Activated CD4-positive, alpha-beta T cell treated with anti-CD3 and anti-CD28 coated beads, Interleukin-2, amount 50 U/mL, for 48 hours (primary cell): ENCODE measurements at regions not wholly inside any gene's neighbourhood (a gene's known extent, or its start where the extent isn't known, plus 50 kb on each side); places are given as distances from the start of the nearest gene placed in this dataset.

Experiments
- DNase-seq, 2 experiments: peaks; one replicate each; pipeline ENCODE4 v3.0.0-alpha.2; 2020

DNA sequence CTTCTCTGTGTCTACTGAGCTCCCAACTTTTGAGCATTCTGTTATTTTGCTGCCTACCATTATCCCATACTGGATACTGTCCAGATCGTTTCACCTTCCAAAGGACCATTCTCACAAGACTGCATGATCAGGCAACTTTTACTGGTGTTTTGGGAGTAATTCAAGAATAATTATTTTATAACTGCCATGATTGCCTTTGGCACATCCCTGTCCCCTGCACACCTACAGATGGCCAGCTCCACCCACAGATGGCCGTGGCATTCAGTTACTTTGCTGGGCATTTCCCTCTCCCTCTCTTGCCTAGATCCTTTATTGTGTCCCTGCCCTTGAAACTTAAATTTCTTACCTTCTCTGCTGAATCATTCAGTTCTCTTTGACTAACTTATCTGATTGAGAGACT lies 263.9 kb downstream of the DIPK2A start:
- no peak for DNase-seq

DNA sequence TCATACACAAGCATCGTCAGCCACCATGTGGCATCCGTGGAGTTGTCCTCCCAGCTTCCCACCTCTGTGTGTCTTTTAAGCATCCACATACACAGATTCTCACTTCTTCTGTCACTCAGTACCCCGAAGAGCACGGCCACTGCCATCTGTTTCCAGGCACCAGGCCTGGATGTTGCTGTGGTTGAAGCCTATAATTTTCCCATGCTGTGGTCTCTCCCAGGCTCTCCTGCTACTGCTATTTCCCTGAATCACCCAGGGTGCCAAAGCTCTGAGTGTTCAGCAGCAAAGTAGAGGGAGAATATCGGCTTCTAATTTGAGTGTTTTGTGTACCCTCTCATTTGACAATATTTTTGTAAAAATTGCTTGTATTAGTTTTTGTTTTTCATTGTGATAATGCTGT lies 265.7 kb downstream of the DIPK2A start:
- DNase-seq, result no peak

- DNase-seq, result no peak
Measured at GRCh38 chr3:144241404-144241803, 269.8 kb downstream of the DIPK2A start.

- no peak for DNase-seq
Measured at GRCh38 chr3:144242747-144243146, 271.1 kb downstream of the DIPK2A start.

DNA sequence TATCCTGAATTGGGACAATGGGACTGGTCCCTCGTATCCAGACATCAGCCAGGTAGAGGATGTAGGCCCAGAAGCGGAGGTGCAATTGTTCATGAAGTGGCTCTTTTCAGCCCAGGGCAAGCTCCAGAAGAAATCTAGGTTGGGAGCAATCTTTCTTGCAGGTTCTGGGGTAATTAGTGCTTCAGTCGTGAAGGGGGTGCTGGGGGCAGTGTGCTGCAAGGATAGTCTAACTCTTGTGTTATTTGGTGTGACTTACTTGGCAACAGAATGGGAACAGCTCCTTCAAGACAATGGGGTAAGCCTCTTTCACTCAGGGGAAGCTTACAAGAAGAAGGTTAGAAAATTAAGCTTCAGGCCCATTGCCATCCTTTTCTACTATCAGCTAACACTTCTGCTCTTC lies 273.0 kb downstream of the DIPK2A start:
- peak in 1 of 2 experiments; percentile 0 for DNase-seq

GRCh38 chr3:144252896-144253295 lies 281.3 kb downstream of the DIPK2A start:
- DNase-seq, result no peak

- no peak for DNase-seq
Measured at GRCh38 chr3:144257381-144257780, 285.8 kb downstream of the DIPK2A start.

DNA sequence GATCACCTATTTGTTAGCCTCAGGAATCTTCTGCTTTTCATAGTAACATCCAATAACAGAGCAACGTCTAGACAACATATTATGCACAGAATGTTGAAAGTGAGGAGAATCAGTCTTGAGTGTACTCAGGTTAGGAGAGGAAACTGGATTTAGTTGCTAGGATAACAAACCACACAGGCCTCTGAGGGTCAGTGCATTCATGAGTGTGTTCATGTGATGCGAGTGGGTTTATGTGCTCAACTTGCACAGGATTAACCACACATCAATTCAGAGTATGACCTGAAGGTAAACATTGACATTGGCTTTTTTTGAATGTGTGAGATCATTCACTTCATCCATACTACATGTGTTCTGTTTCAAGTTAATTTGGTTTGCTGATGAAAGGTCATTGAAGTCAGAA lies 287.6 kb downstream of the DIPK2A start:
- no peak for DNase-seq

GRCh38 chr3:144263706-144264105 lies 292.1 kb downstream of the DIPK2A start:
- DNase-seq, result no peak

GRCh38 chr3:144264350-144264749 lies 292.7 kb downstream of the DIPK2A start:
- DNase-seq, result no peak

DNA sequence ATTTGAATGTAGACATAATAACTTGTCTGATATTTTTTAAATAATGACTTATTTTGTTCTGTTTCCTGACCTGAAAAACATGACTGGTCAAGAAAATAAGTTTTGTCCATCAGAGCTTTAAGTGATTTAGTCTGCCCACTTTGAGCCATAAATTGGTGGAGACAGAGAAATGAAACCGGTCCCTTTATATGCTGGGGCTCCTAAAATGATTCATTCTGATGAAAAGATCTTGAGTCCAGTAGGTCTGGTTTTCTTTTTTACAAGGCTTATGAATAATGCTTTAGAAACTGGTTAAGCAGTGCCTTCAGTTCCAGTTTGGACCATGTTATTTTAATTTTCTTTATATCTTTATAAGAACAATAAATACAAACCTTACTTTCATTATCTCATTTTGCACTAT lies 293.2 kb downstream of the DIPK2A start:
- DNase-seq, result no peak

DNA sequence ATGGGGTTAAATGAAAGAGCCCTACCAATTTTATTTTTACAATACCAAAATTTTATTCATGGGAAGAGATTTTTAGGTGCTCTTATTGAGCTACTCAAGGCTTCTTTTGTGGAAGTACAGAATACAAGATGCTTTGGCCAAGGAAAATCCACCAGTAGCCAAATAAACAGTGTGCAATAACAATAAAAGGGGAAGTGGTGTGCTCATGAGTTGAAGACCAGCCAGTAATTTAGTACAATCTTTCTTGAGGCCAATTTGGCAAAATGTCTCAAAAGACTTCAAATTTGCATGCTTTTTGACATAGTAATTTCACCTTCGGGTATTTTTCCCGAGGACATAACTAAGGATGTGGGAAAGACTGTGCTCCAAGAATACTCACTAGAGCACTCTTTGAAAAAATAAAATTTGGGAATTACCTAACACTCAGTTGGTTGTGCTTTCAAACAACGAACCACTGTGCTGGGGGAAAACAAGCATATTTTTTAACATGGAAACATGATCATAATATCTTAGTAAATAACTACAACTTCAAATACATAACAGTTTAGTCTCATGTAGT lies 294.0 kb downstream of the DIPK2A start:
- DNase-seq, result no peak

- DNase-seq, result no peak
Measured at GRCh38 chr3:144270100-144270499, 298.5 kb downstream of the DIPK2A start.

DNA sequence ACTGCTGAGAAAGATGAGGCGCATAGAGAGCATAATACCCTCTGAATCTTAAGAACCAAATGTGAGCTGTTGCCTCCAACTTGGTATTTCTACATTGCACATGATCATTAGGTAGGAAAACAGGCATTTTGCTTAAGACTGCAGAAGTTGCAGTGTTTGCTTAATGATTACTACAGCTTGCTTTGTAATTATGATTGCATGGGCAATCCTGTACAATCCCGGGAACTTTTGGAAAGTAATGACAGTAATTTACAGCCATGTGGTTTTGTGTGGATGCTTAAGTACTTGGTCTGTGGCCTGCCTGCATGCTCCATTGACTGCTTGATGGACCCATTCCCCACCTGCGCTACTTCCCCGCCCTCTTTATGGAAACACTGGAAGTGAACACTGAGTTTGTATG lies 301.1 kb downstream of the DIPK2A start:
- DNase-seq, result no peak

DNA sequence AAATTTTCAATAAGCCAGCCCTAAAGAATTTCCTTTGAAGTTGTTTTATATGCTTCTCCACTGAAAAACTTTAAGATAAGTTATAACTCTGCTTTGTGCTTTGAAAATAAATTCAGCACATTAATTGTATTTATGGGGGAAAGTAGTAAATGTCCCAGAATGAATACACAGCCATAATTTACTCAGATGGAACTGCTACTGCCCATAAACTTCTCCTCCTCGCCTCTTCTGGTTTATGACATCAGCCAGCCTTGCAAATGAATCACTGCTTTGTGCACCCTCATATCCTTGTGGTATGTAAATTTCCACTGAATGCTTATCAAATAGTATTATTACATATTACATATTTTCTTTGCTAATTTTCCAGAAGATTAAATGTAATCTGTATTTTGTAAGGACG lies 302.0 kb downstream of the DIPK2A start:
- no peak for DNase-seq

- DNase-seq, result no peak
Measured at GRCh38 chr3:144275005-144275404, 303.4 kb downstream of the DIPK2A start.

- DNase-seq, result no peak
Measured at GRCh38 chr3:144282313-144282712, 310.7 kb downstream of the DIPK2A start.

DNA sequence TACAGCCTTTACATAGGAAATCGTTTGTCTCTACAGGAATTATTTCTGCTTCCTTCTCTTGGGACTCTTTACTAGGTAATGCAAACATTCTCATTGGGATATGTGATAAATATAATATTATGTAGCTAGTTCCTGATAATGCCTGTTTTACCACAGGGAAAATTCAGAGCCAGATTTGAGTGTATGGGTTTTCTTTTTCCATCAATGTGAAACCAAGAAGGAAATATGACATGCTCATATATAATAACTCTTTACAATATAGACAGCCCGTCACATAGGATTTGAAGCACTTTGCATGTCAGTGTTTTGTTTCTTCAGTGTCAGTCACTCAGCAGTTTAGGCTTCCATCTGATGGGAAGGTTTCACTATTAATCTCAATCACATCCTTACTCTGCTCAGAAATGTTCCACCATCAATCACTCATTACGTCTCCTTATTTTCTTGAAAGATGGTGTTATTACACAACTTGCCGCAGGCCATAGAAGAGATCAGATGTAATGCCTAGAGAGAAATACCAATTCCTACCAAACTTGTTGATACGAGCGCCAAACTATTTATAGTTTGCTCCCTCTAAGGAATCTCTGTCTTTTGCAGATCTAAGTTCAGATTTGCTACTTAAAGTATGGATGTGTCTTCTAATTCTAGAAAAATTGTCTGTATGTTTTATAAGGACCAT lies 314.8 kb downstream of the DIPK2A start:
- no peak for DNase-seq

GRCh38 chr3:144287001-144287400 lies 315.4 kb downstream of the DIPK2A start:
- DNase-seq, result no peak

DNA sequence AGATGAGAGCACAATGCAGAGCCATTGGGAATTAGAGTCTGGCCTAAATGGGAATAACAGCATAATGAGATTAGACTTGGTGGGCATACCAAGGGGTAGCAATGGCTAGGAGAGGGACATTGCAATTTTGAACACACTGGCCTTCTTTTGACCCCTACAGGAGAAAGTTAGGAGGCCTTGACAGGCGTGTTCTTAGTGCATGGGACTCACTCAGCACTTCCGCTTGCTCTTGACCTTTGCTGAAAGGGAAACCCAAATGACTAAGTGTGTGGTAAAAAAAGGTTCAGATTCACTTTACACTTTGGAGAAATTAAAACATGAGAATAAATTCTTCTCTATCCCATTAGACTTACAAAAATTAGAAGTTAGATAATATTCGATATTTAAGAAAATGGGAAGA lies 317.4 kb downstream of the DIPK2A start:
- DNase-seq, result no peak

DNA sequence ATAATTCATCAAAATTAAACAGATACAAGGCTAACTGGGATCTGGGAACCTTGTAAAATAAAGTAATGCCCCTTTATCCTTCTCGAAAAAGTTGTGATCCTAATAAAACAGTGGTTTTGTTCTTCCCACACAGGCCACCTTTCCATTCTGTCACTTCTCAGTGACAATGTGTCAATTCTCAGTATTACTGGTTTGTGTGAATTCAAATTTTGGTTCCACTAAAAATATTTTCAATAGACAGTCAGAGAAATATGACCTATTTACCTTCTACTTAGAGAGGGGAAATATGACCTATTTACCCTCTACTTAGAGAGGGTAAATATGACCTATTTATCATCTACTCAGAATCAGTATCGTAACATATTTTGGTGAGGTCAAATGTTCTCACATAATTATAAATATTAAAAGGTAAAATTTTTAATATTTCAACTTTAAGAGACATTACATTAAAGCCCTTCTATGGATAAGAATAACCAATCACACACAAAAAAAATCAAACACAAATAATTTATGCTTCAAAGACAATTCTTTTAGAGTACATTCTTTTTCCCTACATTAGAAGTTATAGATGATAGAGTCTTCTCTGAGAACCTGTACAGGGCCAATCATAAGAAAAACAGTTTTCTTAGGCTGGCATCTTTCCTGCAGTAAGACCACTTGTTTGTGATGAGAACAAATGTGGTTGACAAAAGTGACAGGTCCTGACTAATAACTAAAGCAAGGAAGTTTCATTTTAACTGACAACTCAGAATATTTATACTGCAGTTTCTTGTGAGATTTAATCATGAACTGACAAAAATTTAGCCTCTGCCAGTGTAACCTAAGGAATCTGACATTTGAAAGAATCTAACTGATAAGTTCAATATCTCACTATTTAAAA lies 323.3 kb downstream of the DIPK2A start:
- DNase-seq, result no peak

DNA sequence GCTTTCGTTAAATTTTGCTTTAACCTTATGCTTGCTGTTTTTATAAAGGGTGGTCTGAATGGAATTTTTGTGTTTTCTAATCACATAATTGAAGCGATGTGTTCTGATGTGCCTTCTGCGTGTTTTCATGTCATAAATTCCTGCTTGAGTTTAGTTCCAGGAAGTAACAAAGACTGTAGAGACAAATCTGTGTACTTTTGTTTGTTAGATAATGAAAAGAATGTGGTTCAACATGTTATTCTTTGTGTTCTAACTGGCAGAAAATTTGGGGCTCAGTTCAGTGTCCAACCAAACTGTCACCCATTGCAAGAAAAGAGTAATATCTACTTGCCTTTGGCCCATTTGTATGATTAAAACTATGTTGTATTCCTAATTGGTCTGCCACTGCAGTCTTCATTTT lies 324.0 kb downstream of the DIPK2A start:
- DNase-seq, result no peak

GRCh38 chr3:144296808-144297207 lies 325.2 kb downstream of the DIPK2A start:
- no peak for DNase-seq

GRCh38 chr3:144301863-144302262 lies 330.2 kb downstream of the DIPK2A start:
- DNase-seq, result no peak
